PC-3 (cell line): ENCODE measurements at regions not wholly inside any gene's neighbourhood (a gene's known extent, or its start where the extent isn't known, plus 50 kb on each side); places are given as distances from the start of the nearest gene placed in this dataset.

Source experiments
- ATAC-seq: fragments of 200-7000 bp; cut with Tn5 transposase; 2 replicates; pipeline ENCODE4 v1.9.1; 2020; ENCODE audit warnings: mild to moderate bottlenecking, moderate library complexity
- BruUV-seq: library from RNA; stranded (reverse); fragments of 400-500 nt; replicated peaks from 2 replicates; lab custom pipeline; 2021; lab: Mats Ljungman, UMichigan
- CTCF ChIA-PET: fragments of 300-600 bp; sonication (Branson Sonifier 250); formaldehyde crosslinking; loops from one replicate; lab custom pipeline; 2022; ENCODE audit warnings: antibody characterized with exemption; lab: Charles Lee
- POLR2A ChIA-PET: fragments of 300-600 bp; sonication (Branson Sonifier 250); formaldehyde crosslinking; loops from one replicate; lab custom pipeline; 2022; ENCODE audit warnings: antibody characterized with exemption; ENCODE audit not compliant: unreplicated experiment; lab: Charles Lee
- DNase-seq: peaks from one replicate; pipeline ENCODE4 v3.0.0-alpha.2; 2015
- H2AFZ ChIP-seq: fragments of 300-600 bp; sonication (generic); 2 replicates; pipeline ENCODE4 v1.6.0; 2016; ENCODE audit warnings: antibody characterized with exemption, low read length
- H3F3A ChIP-seq: fragments of 300-600 bp; sonication (generic); one replicate; pipeline ENCODE4 v1.6.0; 2017; ENCODE audit warnings: antibody characterized with exemption, low read length, control low read depth, mild to moderate bottlenecking; ENCODE audit not compliant: unreplicated experiment
- H3K27ac ChIP-seq: fragments of 300-600 bp; sonication (generic); 2 replicates; pipeline ENCODE4 v1.5.1; 2016; ENCODE audit warnings: mild to moderate bottlenecking, low read length
- H3K27me3 ChIP-seq: fragments of 300-600 bp; sonication (generic); 2 replicates; pipeline ENCODE4 v1.6.1; 2016; ENCODE audit warnings: low read length, mixed read lengths
- H3K36me3 ChIP-seq: fragments of 300-600 bp; sonication (generic); 2 replicates; pipeline ENCODE4 v1.6.1; 2016; ENCODE audit warnings: low read depth, mixed run types, low read length, mixed read lengths
- H3K4me1 ChIP-seq: fragments of 300-600 bp; sonication (generic); 2 replicates; pipeline ENCODE4 v1.5.1; 2016; ENCODE audit warnings: low read length; ENCODE audit not compliant: insufficient read depth
- H3K4me2 ChIP-seq: fragments of 300-600 bp; sonication (generic); 2 replicates; pipeline ENCODE4 v1.6.0; 2016; ENCODE audit warnings: low read length
- H3K4me3 ChIP-seq: fragments of 300-600 bp; sonication (generic); 2 replicates; pipeline ENCODE4 v1.5.1; 2016; ENCODE audit warnings: mild to moderate bottlenecking, low read length, mixed read lengths
- H3K79me2 ChIP-seq: fragments of 300-600 bp; sonication (generic); 2 replicates; pipeline ENCODE4 v1.6.1; 2017; ENCODE audit warnings: low read length, mixed read lengths
- H3K9ac ChIP-seq: fragments of 300-600 bp; sonication (generic); 2 replicates; pipeline ENCODE4 v1.6.0; 2016; ENCODE audit warnings: mild to moderate bottlenecking, low read length
- H3K9me2 ChIP-seq: fragments of 300-600 bp; sonication (generic); replicated peaks from 2 replicates; pipeline ENCODE4 v1.6.1; 2016; ENCODE audit warnings: mixed run types, low read length, mixed read lengths
- H3K9me3 ChIP-seq: fragments of 300-600 bp; sonication (generic); 2 replicates; pipeline ENCODE4 v1.6.1; 2016; ENCODE audit warnings: low read length, mixed read lengths
- H4K20me1 ChIP-seq: fragments of 300-600 bp; sonication (generic); 2 replicates; pipeline ENCODE4 v1.6.1; 2016; ENCODE audit warnings: low read length, mixed read lengths
- EZH2 ChIP-seq: fragments of 300-600 bp; sonication (generic); IDR thresholded peaks from one replicate; pipeline ENCODE4 v1.6.1; 2017; ENCODE audit warnings: antibody characterized with exemption, mild to moderate bottlenecking, low read length; ENCODE audit not compliant: unreplicated experiment
- EZH2phosphoT487 ChIP-seq: fragments of 300-600 bp; sonication (generic); IDR thresholded peaks from 2 replicates; pipeline ENCODE4 v1.6.1; 2018; ENCODE audit warnings: mild to moderate bottlenecking, antibody characterized with exemption, low read length, borderline replicate concordance
- intact Hi-C: fragments of 100-400 bp; cut with micrococcal nuclease; formaldehyde crosslinking; loops from 2 replicates; pipeline ENCODE4 v1.9.0; 2023
- TF ChIP-seq, protein P1 (sequence below): fragments of 300-600 bp; sonication (generic); conservative IDR thresholded peaks from 2 replicates; pipeline ENCODE4 v1.5.1; 2017; ENCODE audit warnings: antibody characterized with exemption, low read depth, mild to moderate bottlenecking, low read length

DNA sequence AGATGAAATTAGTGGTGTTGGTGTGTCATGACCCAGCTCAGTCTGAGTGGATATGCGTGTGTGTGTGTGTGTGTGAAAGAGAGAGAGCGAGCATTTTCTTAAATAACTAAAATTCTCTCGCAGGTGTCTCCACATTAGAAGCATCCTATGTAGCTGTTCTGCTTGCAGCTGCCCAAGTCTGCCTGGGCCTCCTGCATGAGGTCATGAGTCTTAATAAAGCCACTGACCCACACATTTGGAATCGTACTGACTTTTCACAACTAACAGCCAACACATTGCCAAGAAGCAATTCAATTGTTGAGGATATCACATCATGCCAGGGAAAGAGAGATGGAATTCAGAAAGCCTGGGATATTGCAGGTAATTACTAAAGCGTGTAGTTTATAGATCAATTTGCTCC, 238.2 kb upstream of the AJAP1 start:
- Histone ChIP-seq H2AFZ (no peak overlapping the region), H4K20me1 (no peaks in the 10 kb centered on the region), H3K9me3 (peaks cover 15% of the 10 kb centered on the region; the same call in 1 of the 2 replicates), H3K27me3 (no peaks in the 10 kb centered on the region), H3K27ac (no peak overlapping the region), H3K4me1 (no peaks in the 10 kb centered on the region), H3K79me2 (no peaks in the 10 kb centered on the region), H3K9ac (no peak overlapping the region), H3K4me2 (no peak overlapping the region), H3K4me3 (no peak overlapping the region), H3F3A (no peaks in the 10 kb centered on the region), H3K9me2 (no peaks in the 10 kb centered on the region), H3K36me3 (no peaks in the 10 kb centered on the region)
- intact Hi-C loops, result no loop called here
- CTCF ChIA-PET, result no interaction called here
- ATAC-seq (no peak), DNase-seq (no peak)
- BruUV-seq, result no TSS peak
- TF ChIP-seq EZH2phosphoT487, result no peak
- TF ChIP-seq EZH2, result no peak
- TF ChIP-seq, protein P1, sequence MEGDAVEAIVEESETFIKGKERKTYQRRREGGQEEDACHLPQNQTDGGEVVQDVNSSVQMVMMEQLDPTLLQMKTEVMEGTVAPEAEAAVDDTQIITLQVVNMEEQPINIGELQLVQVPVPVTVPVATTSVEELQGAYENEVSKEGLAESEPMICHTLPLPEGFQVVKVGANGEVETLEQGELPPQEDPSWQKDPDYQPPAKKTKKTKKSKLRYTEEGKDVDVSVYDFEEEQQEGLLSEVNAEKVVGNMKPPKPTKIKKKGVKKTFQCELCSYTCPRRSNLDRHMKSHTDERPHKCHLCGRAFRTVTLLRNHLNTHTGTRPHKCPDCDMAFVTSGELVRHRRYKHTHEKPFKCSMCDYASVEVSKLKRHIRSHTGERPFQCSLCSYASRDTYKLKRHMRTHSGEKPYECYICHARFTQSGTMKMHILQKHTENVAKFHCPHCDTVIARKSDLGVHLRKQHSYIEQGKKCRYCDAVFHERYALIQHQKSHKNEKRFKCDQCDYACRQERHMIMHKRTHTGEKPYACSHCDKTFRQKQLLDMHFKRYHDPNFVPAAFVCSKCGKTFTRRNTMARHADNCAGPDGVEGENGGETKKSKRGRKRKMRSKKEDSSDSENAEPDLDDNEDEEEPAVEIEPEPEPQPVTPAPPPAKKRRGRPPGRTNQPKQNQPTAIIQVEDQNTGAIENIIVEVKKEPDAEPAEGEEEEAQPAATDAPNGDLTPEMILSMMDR, result no peak
- POLR2A ChIA-PET, result no interaction called here

DNA sequence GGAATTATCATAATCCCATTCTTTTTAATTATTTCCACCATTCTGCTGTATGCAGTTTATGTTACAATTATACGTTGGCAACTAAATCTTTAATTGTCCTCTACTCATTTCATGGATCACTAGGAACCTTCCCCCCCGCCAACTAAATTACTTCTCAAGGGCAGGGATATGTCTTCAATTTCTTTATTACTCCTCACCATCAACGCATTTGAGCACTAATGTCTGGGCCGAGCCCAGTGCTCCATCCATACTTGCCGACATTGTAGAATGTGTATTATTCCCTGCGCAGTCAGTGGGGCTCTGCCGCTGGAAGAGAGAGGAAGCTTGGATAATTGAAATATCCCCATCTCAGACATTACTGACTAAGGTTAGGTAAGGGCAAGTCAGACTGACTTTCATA, 236.4 kb upstream of the AJAP1 start:
- intact Hi-C loops, result no loop called here
- CTCF ChIA-PET, result no interaction called here
- Histone ChIP-seq H3K9ac (no peak overlapping the region), H2AFZ (no peak overlapping the region), H3K4me2 (no peak overlapping the region), H3K27me3 (no peaks in the 10 kb centered on the region), H3K4me1 (no peaks in the 10 kb centered on the region), H3K4me3 (no peak overlapping the region), H4K20me1 (no peaks in the 10 kb centered on the region), H3K9me3 (peaks cover 19% of the 10 kb centered on the region; the same call in 1 of the 2 replicates), H3F3A (no peaks in the 10 kb centered on the region), H3K27ac (no peak overlapping the region), H3K9me2 (no peaks in the 10 kb centered on the region), H3K79me2 (no peaks in the 10 kb centered on the region), H3K36me3 (no peaks in the 10 kb centered on the region)
- TF ChIP-seq, protein P1, result no peak
- TF ChIP-seq EZH2, result no peak
- no peak for TF ChIP-seq EZH2phosphoT487
- BruUV-seq, result no TSS peak
- no peak for DNase-seq
- no peak for ATAC-seq
- POLR2A ChIA-PET, result no interaction called here

DNA sequence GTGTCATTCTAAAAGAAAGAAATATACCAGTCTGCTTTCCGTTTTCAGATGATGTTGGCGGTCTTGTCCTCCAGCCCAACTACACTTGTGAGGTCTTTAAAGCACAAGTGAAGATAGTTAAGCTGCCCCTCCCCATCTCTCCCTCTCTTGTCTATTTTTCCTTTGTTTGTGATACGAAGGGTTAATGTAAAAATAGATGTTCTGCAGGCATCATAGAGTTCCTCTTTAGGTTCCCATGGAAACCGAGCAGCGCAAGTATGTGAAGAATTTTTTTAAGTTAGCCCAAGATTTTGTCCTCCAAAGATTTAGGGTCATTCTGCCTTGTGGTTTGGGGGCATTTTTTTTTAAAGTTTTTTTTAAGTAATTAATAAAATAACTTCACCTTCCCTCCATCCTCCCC, 232.4 kb upstream of the AJAP1 start:
- POLR2A ChIA-PET, result no interaction called here
- H3K4me1 ChIP-seq, result no peaks in the 10 kb centered on the region
- CTCF ChIA-PET, result no interaction called here

More for the DNA sequence above, 232.4 kb upstream of the AJAP1 start:
- no TSS peak for BruUV-seq
- no peaks in the 10 kb centered on the region for H3K27me3 ChIP-seq
- intact Hi-C loops, result no loop called here
- no peaks in the 10 kb centered on the region for H3K79me2 ChIP-seq
- DNase-seq (no peak), ATAC-seq (no peak)
- no peak overlapping the region for H3K4me3 ChIP-seq
- no peaks in the 10 kb centered on the region for H3K9me2 ChIP-seq
- TF ChIP-seq, protein P1, result no peak
- TF ChIP-seq EZH2phosphoT487, result no peak
- no peak overlapping the region for H3K9ac ChIP-seq
- no peak overlapping the region for H2AFZ ChIP-seq
- H3K36me3 ChIP-seq, result no peaks in the 10 kb centered on the region
- no peaks in the 10 kb centered on the region for H4K20me1 ChIP-seq
- H3K4me2 ChIP-seq, result no peak overlapping the region
- no peaks in the 10 kb centered on the region for H3F3A ChIP-seq
- no peak overlapping the region for H3K27ac ChIP-seq
- peaks cover 31% of the 10 kb centered on the region; the same call in 1 of the 2 replicates for H3K9me3 ChIP-seq
